ENCODE measurements at regions not wholly inside any gene's neighbourhood (a gene's known extent, or its start where the extent isn't known, plus 50 kb on each side); places are given as distances from the start of the nearest gene placed in this dataset.

- TF ChIP-seq TCF7L2 (IDR thresholded peaks at IDR 0.05; ENCODE audit: borderline replicate concordance, low read depth, low read length), result no peak
- no peak for TF ChIP-seq ZBTB11 (tag by site-specific recombination; conservative IDR thresholded peaks at IDR 0.05; ENCODE audit: low read depth)
- TF ChIP-seq ZNF791 (tag by site-specific recombination; IDR thresholded peaks at IDR 0.05), result no peak
- TF ChIP-seq ZNF626 (tag by site-specific recombination; IDR thresholded peaks at IDR 0.05), result no peak
- TF ChIP-seq YY1 (tag by site-specific recombination; IDR thresholded peaks at IDR 0.05), result no peak
- no peak for TF ChIP-seq ZNF280C (tag by site-specific recombination; IDR thresholded peaks at IDR 0.05)
Observed at GRCh38 chr22:48881326-48881980, 946.2 kb downstream of the BRD1 start.
